ENCODE measurements at regions not wholly inside any gene's neighbourhood (a gene's known extent, or its start where the extent isn't known, plus 50 kb on each side); places are given as distances from the start of the nearest gene placed in this dataset.

DNA sequence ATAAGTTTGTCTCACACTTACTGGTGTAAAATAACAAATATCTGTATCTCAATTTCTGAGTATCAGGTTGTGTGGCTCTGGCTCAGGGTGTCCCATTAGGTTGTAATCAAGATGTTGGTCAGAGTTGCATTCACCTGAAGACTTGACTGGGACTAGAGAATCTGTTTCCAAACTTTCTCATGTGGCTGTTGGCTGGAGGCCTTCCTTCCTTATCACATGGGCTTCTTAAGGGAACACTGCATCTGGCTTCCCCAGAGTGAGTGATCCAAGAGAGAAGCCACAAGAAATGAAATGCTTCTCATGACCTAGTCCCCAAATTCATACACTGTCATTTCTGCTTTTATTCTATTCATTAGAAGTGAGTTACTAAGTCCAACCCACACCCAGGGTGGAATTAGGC, 568.4 kb upstream of the CAMK1G start:
- no peak for TF ChIP-seq TAF1 (IDR thresholded peaks at IDR 0.05; ENCODE audit: low read depth)
- no peak for TF ChIP-seq TCF12 (IDR thresholded peaks at IDR 0.05; ENCODE audit: low read depth)
- TF ChIP-seq EGR1 (IDR thresholded peaks at IDR 0.05): no peak
- TF ChIP-seq EP300 (IDR thresholded peaks at IDR 0.05; ENCODE audit: borderline replicate concordance): no peak
- TF ChIP-seq FOXM1 (IDR thresholded peaks at IDR 0.05; ENCODE audit: borderline replicate concordance, low read depth): no peak
- TF ChIP-seq TEAD4 (IDR thresholded peaks at IDR 0.05): no peak
- no peak for TF ChIP-seq USF1 (IDR thresholded peaks at IDR 0.05)
- no peak for TF ChIP-seq ZBTB7A (IDR thresholded peaks at IDR 0.05; ENCODE audit: low read depth)
- no peak for TF ChIP-seq YY1 (IDR thresholded peaks at IDR 0.05; ENCODE audit: low read depth)
- no peak for TF ChIP-seq CEBPB (IDR thresholded peaks at IDR 0.05)
- TF ChIP-seq MAX (IDR thresholded peaks at IDR 0.05): no peak
- TF ChIP-seq RAD21 (IDR thresholded peaks at IDR 0.05; ENCODE audit: low read depth): no peak
- no peak for TF ChIP-seq NFIC (IDR thresholded peaks at IDR 0.05)
- TF ChIP-seq, protein P1, sequence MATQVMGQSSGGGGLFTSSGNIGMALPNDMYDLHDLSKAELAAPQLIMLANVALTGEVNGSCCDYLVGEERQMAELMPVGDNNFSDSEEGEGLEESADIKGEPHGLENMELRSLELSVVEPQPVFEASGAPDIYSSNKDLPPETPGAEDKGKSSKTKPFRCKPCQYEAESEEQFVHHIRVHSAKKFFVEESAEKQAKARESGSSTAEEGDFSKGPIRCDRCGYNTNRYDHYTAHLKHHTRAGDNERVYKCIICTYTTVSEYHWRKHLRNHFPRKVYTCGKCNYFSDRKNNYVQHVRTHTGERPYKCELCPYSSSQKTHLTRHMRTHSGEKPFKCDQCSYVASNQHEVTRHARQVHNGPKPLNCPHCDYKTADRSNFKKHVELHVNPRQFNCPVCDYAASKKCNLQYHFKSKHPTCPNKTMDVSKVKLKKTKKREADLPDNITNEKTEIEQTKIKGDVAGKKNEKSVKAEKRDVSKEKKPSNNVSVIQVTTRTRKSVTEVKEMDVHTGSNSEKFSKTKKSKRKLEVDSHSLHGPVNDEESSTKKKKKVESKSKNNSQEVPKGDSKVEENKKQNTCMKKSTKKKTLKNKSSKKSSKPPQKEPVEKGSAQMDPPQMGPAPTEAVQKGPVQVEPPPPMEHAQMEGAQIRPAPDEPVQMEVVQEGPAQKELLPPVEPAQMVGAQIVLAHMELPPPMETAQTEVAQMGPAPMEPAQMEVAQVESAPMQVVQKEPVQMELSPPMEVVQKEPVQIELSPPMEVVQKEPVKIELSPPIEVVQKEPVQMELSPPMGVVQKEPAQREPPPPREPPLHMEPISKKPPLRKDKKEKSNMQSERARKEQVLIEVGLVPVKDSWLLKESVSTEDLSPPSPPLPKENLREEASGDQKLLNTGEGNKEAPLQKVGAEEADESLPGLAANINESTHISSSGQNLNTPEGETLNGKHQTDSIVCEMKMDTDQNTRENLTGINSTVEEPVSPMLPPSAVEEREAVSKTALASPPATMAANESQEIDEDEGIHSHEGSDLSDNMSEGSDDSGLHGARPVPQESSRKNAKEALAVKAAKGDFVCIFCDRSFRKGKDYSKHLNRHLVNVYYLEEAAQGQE (IDR thresholded peaks at IDR 0.05; ENCODE audit: low read depth): no peak
- no peak for TF ChIP-seq CREB1 (IDR thresholded peaks at IDR 0.05; ENCODE audit: low read depth)

- no peak for TF ChIP-seq CEBPB (IDR thresholded peaks at IDR 0.05)
- no peak for TF ChIP-seq NFIC (IDR thresholded peaks at IDR 0.05)
- TF ChIP-seq USF1 (IDR thresholded peaks at IDR 0.05): no peak
- TF ChIP-seq, protein P1 (IDR thresholded peaks at IDR 0.05; ENCODE audit: low read depth): no peak
- no peak for TF ChIP-seq EP300 (IDR thresholded peaks at IDR 0.05; ENCODE audit: borderline replicate concordance)
- no peak for TF ChIP-seq TCF12 (IDR thresholded peaks at IDR 0.05; ENCODE audit: low read depth)
- no peak for TF ChIP-seq TAF1 (IDR thresholded peaks at IDR 0.05; ENCODE audit: low read depth)
- TF ChIP-seq EGR1 (IDR thresholded peaks at IDR 0.05): no peak
- TF ChIP-seq TEAD4 (IDR thresholded peaks at IDR 0.05): no peak
- TF ChIP-seq RAD21 (IDR thresholded peaks at IDR 0.05; ENCODE audit: low read depth): no peak
- no peak for TF ChIP-seq CREB1 (IDR thresholded peaks at IDR 0.05; ENCODE audit: low read depth)
- no peak for TF ChIP-seq FOXM1 (IDR thresholded peaks at IDR 0.05; ENCODE audit: borderline replicate concordance, low read depth)
- no peak for TF ChIP-seq ZBTB7A (IDR thresholded peaks at IDR 0.05; ENCODE audit: low read depth)
- no peak for TF ChIP-seq MAX (IDR thresholded peaks at IDR 0.05)
- TF ChIP-seq YY1 (IDR thresholded peaks at IDR 0.05; ENCODE audit: low read depth): no peak
These were observed 561.9 kb upstream of the CAMK1G start for GRCh38 chr1:209021622-209022021.

GRCh38 chr1:209023790-209024189, 559.7 kb upstream of the CAMK1G start:
- TF ChIP-seq NFIC (IDR thresholded peaks at IDR 0.05) (no peak), YY1 (IDR thresholded peaks at IDR 0.05; ENCODE audit: low read depth) (no peak), RAD21 (IDR thresholded peaks at IDR 0.05; ENCODE audit: low read depth) (no peak), EGR1 (IDR thresholded peaks at IDR 0.05) (no peak), FOXM1 (IDR thresholded peaks at IDR 0.05; ENCODE audit: borderline replicate concordance, low read depth) (no peak), CREB1 (IDR thresholded peaks at IDR 0.05; ENCODE audit: low read depth) (no peak), USF1 (IDR thresholded peaks at IDR 0.05) (no peak), CEBPB (IDR thresholded peaks at IDR 0.05) (no peak), TEAD4 (IDR thresholded peaks at IDR 0.05) (no peak), TAF1 (IDR thresholded peaks at IDR 0.05; ENCODE audit: low read depth) (no peak), TCF12 (IDR thresholded peaks at IDR 0.05; ENCODE audit: low read depth) (no peak), EP300 (IDR thresholded peaks at IDR 0.05; ENCODE audit: borderline replicate concordance) (no peak), MAX (IDR thresholded peaks at IDR 0.05) (no peak)
- TF ChIP-seq, protein P1 (IDR thresholded peaks at IDR 0.05; ENCODE audit: low read depth): no peak

Measured in Ishikawa (cell line).